K562 (cell line): ENCODE measurements at regions not wholly inside any gene's neighbourhood (a gene's known extent, or its start where the extent isn't known, plus 50 kb on each side); places are given as distances from the start of the nearest gene placed in this dataset.

Experiments
- BRCA1 ChIP-seq, 2 experiments: fragments of 450-650 bp in 1 of 2; sonication (generic) in 1 of 2; formaldehyde crosslinking in 1 of 2; IDR thresholded peaks; 2 replicates each; pipeline versions ENCODE4 v1.5.0 to v1.6.1; 2017 to 2020; ENCODE audit warnings: mild to moderate bottlenecking in 1 of 2, missing genetic modification reagents in 1 of 2
- CBX8 ChIP-seq: fragments of 200-600 bp; sonication (generic); IDR thresholded peaks from 2 replicates; pipeline ENCODE4 v1.6.1; 2012; ENCODE audit warnings: borderline replicate concordance, mixed run types, low read depth, mild to moderate bottlenecking, moderate library complexity, mixed read lengths, low read length, control low read depth, inconsistent platforms; ENCODE audit not compliant: poor library complexity, severe bottlenecking; ENCODE audit errors: extremely low read depth
- CTCF ChIP-seq, 3 experiments: IDR thresholded peaks in 2 of 3; conservative IDR thresholded peaks in 1 of 3; 2 replicates each; pipeline ENCODE4 v1.5.1; 2011 to 2012; ENCODE audit warnings: low read length in 3 of 3, mild to moderate bottlenecking in 3 of 3, control low read depth in 2 of 3, improper control_type of control experiment in 1 of 3, inconsistent platforms in 1 of 3, low read depth in 1 of 3, mixed read lengths in 1 of 3, moderate library complexity in 1 of 3; ENCODE audit not compliant: insufficient read depth in 2 of 3
- ERF ChIP-seq: fragments of 450-650 bp; formaldehyde crosslinking; IDR thresholded peaks from 2 replicates; pipeline ENCODE4 v1.4.0; 2020; ENCODE audit warnings: mild to moderate bottlenecking, mixed read lengths
- HCFC1 ChIP-seq: IDR thresholded peaks from 2 replicates; pipeline ENCODE4 v1.6.1; 2012; ENCODE audit warnings: low read depth, low read length, improper control_type of control experiment
- KAT2B ChIP-seq: IDR thresholded peaks from one replicate; pipeline ENCODE4 v1.6.1; 2012; ENCODE audit warnings: low read depth, mild to moderate bottlenecking, control low read depth, inconsistent platforms, low read length, moderate library complexity
- NR1H2 ChIP-seq: sonication (generic); formaldehyde crosslinking; IDR thresholded peaks from 2 replicates; pipeline ENCODE4 v1.4.0; 2020; ENCODE audit warnings: mild to moderate bottlenecking, missing genetic modification reagents
- POLR2A ChIP-seq: fragments of 450-650 bp; conservative IDR thresholded peaks from 2 replicates; pipeline ENCODE4 v1.6.1; 2016
- RERE ChIP-seq: sonication (generic); formaldehyde crosslinking; IDR thresholded peaks from 2 replicates; pipeline ENCODE4 v1.8.0; 2023; ENCODE audit warnings: missing genetic modification reagents, mild to moderate bottlenecking, borderline replicate concordance
- TCF7 ChIP-seq: sonication (generic); IDR thresholded peaks from 2 replicates; pipeline ENCODE4 v1.6.1; 2016; ENCODE audit warnings: antibody characterized with exemption, borderline replicate concordance
- ZNF232 ChIP-seq: sonication (generic); formaldehyde crosslinking; IDR thresholded peaks from 2 replicates; pipeline ENCODE4 v1.8.0; 2022; ENCODE audit warnings: mild to moderate bottlenecking, missing genetic modification reagents
- ZNF324 ChIP-seq: fragments of 250-450 bp; sonication (Bioruptor Pico); IDR thresholded peaks from 2 replicates; pipeline ENCODE4 v1.4.0; 2020; ENCODE audit warnings: mild to moderate bottlenecking

- TF ChIP-seq CTCF (IDR thresholded peaks at IDR 0.05 in 2 of 3, conservative IDR thresholded peaks at IDR 0.05 in 1 of 3; ENCODE audit: insufficient read depth in 2 of 3, low read depth in 1 of 3, low read length in 3 of 3): no peak
- TF ChIP-seq BRCA1 (IDR thresholded peaks at IDR 0.05): no peak
- TF ChIP-seq BRCA1 (CRISPR knock-in tag; IDR thresholded peaks at IDR 0.05): no peak
- TF ChIP-seq TCF7: no peak
- no peak for TF ChIP-seq RERE
- no peak for TF ChIP-seq KAT2B
- no peak for TF ChIP-seq POLR2A
- TF ChIP-seq CBX8: no peak
- no peak for TF ChIP-seq NR1H2 (CRISPR knock-in tag)
- TF ChIP-seq ERF (CRISPR knock-in tag): no peak
- no peak for TF ChIP-seq ZNF324 (CRISPR knock-in tag)
- no peak for TF ChIP-seq ZNF232 (CRISPR knock-in tag)
- no peak for TF ChIP-seq HCFC1
Observed at GRCh38 chr10:23824822-23825221, 384.1 kb upstream of the KIAA1217 start.
